DMS53 treated with DMSO at 0.1 percent for 48 hours (cell line): ENCODE measurements at regions not wholly inside any gene's neighbourhood (a gene's known extent, or its start where the extent isn't known, plus 50 kb on each side); places are given as distances from the start of the nearest gene placed in this dataset.
"Not testable (repeated sequence)": the region's sequence is repeated elsewhere in the genome, so short reads cannot be mapped to it uniquely, and the experiment has no call there.

Source experiments
- DNase-seq: peaks from one replicate; lab custom pipeline; 2025; ENCODE audit not compliant: unreplicated experiment; lab: John Stamatoyannopoulos, UW

DNA sequence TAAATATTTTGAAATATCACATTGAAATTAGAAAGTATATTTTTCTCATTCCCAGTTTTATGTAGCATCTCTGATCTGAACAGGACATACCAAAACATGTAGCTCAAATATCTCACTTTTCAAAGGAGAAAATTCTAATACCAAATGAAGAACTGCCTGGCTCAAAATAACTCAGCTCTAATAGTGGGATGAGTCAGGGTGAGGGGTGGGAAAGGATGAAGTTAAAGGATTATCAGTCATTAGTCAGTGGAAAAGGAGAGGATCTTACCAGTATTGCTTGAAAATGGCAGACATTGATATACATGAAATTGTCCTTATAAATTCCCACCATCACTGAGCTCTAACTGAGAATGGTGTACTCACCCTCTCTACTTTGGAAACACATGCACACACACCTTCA is 803.2 kb downstream of the RAPGEF2 start:
- no peak for DNase-seq

DNA sequence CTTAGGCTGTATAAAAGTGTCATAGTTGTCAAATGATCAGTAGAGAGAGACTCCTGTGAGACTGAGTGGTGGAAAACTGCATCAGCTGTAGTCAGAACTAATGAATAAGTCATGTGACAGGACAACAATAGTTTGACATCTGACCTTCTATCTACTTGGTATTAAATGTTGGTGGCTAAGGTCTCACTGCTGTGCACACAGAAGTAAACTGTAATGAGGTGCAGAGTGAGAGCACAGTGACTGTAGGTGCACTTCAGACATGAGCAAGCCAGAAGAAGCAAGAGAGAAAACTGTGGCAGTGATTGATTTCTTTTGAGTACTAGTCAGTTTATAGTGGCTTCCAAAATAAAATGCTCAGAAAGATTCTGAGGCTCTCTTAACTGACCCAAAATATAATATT is 803.6 kb downstream of the RAPGEF2 start:
- DNase-seq: no peak

GRCh38 chr4:159910721-159911120 is 807.8 kb downstream of the RAPGEF2 start:
- no peak for DNase-seq

GRCh38 chr4:159922119-159922518 is 819.2 kb downstream of the RAPGEF2 start:
- no peak for DNase-seq

DNA sequence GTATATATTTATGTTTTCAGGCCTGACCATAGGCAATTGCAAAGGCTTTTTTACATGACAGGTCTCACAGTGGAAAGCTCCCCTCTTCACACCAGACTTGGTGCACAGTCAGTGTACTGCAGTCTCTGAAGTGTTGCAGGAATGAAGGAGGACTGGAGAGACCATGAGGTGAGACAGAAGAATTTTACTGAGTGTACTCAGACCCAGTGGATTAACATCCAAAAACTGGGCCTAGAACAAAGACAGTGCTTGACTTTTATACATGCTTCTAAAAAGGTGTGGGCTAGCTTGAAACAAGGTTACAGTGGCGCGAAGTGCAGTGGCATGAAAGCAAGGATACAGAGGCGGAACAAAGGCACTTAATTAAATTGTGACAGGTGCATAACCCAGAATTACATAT is 822.9 kb downstream of the RAPGEF2 start:
- DNase-seq: no peak

DNA sequence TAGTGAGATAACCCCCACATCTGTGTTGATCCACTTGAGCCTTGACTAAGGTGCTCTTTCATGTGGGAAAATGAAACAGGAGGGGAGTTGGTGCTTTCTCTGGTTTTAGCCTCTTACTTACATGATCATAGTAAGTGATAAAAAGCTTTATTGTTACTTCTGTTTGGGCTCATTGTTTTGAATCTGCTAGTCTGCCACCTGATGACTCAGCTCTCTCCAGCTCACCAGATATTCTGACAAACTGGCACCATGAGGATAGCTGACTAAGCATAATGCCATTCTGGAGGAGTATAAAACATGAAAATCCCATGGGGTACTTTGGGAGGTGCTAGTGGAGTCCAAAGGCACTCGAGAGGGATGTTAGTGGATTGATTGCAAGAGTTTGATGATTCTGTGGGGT is 824.0 kb downstream of the RAPGEF2 start:
- no peak for DNase-seq

DNA sequence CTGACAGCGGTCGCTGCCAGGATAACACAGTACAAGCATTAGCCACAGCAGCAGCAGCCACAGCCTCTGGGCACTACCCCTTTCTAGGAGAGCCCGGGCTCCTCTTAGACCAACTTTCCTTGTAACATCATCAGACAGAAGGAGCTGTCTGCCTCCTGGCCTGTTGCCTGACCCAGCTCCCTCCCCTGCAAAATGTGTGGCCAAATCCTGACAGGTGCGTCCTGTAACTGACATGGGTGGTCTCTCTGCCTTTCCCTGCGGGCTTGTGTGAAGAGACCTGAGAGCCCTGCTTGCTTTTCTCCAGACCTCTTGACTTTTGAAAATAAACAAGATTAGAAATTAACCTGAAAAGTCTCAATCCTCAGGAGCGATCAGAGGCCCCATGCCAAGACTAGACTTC is 824.9 kb downstream of the RAPGEF2 start:
- no peak for DNase-seq

DNA sequence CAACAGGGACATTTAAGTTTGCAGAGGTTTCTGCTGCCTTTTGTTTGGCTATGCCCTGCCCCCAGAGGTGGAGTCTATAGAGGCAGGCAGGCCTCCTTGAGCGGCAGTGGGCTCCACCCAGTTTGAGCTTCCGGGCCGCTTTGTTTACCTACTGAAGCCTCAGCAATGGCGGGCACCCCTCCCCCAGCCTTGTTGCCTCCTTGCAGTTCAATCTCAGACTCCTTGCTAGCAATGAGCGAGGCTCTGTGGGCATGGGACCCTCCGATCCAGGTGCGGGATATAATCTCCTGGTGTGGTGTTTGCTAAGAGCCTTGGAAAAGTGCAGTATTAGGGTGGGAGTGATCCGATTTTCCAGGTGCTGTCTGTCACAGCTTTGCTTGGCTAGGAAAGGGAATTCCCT is 831.7 kb downstream of the RAPGEF2 start:
- not testable (repeated sequence) for DNase-seq

DNA sequence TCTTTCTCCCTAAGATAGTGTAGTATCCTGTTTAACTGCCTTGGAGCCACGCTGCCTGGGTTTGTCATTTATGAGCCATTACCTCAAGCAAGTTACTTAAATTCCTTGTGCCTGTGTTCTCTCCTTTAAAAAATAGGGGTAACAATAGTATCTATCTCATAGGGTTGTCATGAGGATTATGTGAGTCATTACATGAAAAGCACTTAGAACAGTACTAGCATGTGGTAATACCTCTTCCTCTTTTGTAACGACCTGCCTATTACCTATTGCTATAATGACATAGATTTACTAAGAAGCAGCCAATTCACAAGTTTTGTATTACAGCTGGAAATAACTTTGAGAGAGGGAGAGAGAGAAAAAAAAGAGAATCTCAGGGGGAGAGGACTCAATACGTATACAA is 834.7 kb downstream of the RAPGEF2 start:
- DNase-seq: no peak

DNA sequence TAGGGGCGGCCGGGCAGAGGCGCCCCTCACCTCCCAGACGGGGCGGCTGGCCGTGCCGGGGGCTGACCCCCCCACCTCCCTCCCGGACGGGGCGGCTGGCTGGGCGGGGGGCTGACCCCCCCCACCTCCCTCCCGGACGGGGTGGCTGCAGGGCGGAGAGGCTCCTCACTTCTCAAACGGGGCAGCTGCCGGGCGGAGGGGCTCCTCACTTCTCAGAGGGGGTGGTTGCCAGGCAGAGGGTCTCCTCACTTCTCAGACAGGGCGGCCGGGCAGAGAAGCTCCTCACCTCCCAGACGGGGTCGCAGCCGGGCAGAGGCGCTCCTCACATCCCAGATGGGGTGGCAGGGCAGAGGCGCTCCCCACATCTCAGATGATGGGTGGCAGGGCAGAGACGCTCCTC is 836.8 kb downstream of the RAPGEF2 start:
- not testable (repeated sequence) for DNase-seq

GRCh38 chr4:159941076-159941475 is 838.2 kb downstream of the RAPGEF2 start:
- no peak for DNase-seq

- DNase-seq: no peak
These were observed 841.6 kb downstream of the RAPGEF2 start for GRCh38 chr4:159944477-159944876.

DNA sequence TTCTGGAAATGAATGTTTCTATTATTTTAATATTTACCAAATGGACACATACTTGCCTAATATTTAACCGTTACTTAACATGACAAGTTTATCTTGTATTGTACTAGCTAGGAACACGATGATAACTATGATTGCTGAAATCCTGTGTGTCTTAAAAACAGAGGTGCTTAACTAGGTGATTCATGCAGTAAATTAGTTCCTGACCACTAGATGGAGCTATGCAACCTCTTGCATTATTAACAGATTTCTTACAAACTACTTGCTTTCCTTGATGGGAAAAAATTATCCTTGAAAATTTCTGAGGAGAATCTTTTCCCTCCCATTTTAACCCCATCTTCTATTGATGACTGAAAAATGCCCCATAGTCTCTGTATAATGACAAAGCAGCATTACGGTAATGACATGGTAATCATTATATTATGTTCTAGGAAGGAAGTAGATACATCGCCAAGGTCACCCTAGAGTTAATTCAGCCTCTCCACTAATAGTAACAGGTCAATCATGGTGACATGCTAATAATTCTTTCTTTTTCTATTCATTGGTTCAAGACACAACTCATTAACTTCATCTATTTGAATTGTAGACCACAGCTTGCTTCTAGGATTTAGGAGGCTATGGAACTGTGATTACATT is 844.2 kb downstream of the RAPGEF2 start:
- DNase-seq: peak; percentile 40

DNA sequence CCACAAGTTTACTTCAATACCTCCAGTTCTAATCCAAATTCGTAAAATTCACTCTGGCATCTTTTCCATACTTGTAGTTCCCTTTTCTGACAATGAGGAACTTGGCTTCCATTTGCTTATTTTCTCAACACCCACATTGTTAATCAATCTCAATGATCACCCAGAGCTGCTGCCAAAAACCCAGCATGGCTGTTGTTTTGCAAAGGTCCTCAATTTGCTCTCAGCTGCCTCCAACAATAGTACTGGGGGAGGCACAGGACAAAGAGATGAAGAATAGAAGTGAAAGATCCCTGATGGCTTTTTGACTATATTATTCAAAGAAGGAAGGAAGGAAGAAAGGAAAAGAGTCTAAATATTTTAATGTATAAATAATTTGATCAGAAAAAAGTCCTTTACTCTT is 847.8 kb downstream of the RAPGEF2 start:
- DNase-seq: no peak

- DNase-seq: no peak
These were observed 863.9 kb downstream of the RAPGEF2 start for GRCh38 chr4:159966746-159967145.

DNA sequence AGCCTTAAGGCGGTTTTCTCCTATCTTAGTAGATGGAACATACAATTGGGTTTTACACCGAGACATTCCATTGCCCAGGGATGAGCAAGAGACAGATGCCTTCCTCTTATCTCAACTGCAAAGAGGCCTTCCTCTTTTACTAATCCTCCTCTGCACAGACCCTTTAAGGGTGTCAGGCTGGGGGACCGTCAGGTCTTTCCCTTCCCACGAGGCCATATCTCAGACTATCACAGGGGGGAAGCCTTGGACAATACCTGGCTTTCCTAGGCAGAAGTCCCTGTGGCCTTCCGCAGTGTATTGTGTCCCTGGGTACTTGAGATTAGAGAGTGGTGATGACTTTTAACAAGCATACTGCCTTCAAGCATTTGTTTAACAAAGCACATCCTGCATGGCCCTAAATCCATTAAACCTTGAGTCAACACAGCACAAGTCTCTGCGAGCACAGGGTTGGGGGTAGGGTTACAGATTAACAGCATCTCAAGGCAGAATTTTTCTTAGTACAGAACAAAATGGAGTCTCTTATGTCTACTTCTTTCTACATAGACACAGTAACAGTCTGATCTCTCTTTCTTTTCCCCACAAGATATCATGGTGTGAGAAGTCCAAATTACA is 874.1 kb downstream of the RAPGEF2 start:
- DNase-seq: peak; percentile 28

DNA sequence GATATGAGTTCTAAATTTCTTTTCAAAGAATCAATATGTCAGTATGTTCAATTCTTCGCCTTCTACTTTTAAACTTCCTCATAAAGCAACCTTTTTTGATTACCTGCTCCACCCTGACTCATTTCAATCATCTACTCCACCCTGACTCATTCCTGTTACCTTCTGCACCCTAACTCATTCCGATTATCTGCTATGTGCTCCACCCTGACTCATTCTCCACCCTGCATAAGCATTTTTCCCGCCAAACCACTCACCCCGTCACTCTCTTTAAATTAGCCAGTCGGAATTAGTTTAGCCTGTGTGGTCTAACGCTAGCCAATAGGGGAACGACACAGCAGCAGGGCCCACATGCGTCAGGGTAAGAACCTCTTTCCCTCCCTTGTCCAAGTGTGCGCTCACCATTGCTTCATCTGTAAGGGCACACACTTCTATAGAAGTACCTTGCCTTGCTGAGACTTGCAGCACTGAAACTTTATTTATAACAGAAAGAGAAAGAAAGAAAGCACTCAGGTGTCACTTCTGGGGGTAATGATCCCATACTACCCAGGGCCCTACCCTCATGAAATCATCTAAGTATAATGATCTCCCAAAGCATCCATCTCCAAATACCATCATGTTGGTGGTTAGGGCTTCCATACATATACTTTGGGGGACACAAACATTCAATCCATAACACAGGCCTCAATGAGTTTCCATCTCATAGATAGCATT is 875.2 kb downstream of the RAPGEF2 start:
- DNase-seq: no peak

GRCh38 chr4:159979351-159979750 is 876.5 kb downstream of the RAPGEF2 start:
- no peak for DNase-seq

GRCh38 chr4:159979953-159980352 is 877.1 kb downstream of the RAPGEF2 start:
- no peak for DNase-seq

DNA sequence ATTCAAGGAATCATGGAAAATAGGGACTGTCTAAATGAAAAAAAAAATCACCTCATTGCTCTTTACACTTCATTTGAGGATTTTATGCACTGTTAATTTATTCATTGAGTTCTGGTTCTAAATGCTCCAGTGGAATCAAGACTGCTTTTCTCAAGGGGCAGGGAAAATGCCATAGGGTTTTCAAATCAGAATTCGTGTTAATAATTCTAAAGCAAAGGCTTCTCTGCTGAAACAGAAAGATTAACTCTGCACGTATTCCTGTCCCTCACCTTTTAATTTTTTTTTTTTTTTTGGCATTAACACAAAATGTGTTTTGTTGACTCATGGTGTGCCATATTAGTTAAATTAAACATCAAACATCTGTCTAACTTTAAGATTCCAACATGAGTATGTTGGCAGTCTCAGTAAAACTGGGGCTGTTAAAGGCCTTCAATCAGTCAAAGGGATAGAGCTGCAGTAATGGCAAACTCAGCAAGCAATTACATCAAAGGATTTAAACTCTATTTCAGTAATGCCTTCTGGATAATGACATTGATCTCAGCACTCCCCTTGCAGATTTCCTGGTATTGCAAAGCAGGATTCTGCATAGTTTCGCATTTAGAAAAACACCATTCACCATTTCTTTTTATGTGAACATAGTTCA is 878.1 kb downstream of the RAPGEF2 start:
- DNase-seq: no peak

GRCh38 chr4:159981469-159981856 is 878.6 kb downstream of the RAPGEF2 start:
- no peak for DNase-seq

- no peak for DNase-seq
These were observed 880.2 kb downstream of the RAPGEF2 start for GRCh38 chr4:159983082-159983481.
